Heart left ventricle (tissue), 13 donors: ENCODE measurements at regions not wholly inside any gene's neighbourhood (a gene's known extent, or its start where the extent isn't known, plus 50 kb on each side); places are given as distances from the start of the nearest gene placed in this dataset.

Experiments
- POLR2A ChIP-seq, 2 donors: fragments of 450-650 bp; IDR thresholded peaks; one replicate each; pipeline ENCODE4 v1.6.1; 2017; ENCODE audit warnings: antibody characterized with exemption in 2 of 2, mild to moderate bottlenecking in 2 of 2, moderate library complexity in 2 of 2
- TF ChIP-seq, protein P1 (sequence below), 12 donors: fragments of 200-600 bp; sonication (generic) in 4 of 12; IDR thresholded peaks; one replicate each; pipeline versions ENCODE4 v1.5.0 to v1.8.0; 2018 to 2022; ENCODE audit warnings: antibody characterized with exemption in 12 of 12, mild to moderate bottlenecking in 5 of 12
- donor health status: ischemic (EF 13 %, LVEDD 7.1; RV severe dilation, severe dysfunction).
- donor health status: DM: no; HTN: yes; CAD: no.
- donor health status: DM: no; HTN: no; CAD: no.
- donor health status: ischemic (EF 25% LVEDD 6.9; RV normal size, moderate dysfunction).
- donor health status: ischemic (EF 25% LVEDD 5.7; RV mildly dilated, moderate dysfunction).
- donor health status: ischemic (EF 35%, LVEDD 5.7; RV mildly dilated, moderate dysfunction).
- donor health status: nonischemic (EF 11% LVEDD 7.7; RV severe dilation, severe dysfunction).
- donor health status: DM: yes; HTN: yes; CAD: no.
- donor health status: PGD.
- donor health status: ischemic (EF 29% LVEDD 5.4; RV normal size, mild dysfunction).
- donor health status: nonischemic (EF 23%, LVEDD 6.1; RV moderate dilation, normal function).

DNA sequence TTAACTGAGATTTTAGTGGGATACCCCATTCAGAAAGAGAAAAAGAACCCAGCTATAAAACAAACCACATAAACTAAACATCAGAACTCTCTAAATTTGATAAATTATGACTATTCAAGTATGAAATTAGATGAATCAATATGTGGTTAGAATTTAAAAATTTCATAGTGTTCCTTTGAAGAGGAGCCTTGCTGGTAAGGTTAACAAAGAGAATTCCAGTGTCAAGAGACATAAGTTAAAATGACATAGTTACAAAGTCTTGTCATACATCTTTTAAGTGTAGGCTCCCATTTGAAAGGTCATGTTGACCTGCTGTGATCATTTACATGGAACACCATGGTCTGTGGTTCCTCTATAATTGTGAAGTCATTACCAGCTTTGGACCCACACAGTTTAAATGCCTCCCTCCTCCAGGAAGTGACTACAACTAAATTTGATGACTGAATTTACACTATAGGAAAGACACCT, 231.6 kb upstream of the ETAA1 start:
- TF ChIP-seq, protein P1, sequence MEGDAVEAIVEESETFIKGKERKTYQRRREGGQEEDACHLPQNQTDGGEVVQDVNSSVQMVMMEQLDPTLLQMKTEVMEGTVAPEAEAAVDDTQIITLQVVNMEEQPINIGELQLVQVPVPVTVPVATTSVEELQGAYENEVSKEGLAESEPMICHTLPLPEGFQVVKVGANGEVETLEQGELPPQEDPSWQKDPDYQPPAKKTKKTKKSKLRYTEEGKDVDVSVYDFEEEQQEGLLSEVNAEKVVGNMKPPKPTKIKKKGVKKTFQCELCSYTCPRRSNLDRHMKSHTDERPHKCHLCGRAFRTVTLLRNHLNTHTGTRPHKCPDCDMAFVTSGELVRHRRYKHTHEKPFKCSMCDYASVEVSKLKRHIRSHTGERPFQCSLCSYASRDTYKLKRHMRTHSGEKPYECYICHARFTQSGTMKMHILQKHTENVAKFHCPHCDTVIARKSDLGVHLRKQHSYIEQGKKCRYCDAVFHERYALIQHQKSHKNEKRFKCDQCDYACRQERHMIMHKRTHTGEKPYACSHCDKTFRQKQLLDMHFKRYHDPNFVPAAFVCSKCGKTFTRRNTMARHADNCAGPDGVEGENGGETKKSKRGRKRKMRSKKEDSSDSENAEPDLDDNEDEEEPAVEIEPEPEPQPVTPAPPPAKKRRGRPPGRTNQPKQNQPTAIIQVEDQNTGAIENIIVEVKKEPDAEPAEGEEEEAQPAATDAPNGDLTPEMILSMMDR (IDR thresholded peaks at IDR 0.05), result no peak
- no peak for TF ChIP-seq POLR2A (IDR thresholded peaks at IDR 0.05)
